A673 (cell line): ENCODE measurements at regions not wholly inside any gene's neighbourhood (a gene's known extent, or its start where the extent isn't known, plus 50 kb on each side); places are given as distances from the start of the nearest gene placed in this dataset.

Experiments
- EZH2 ChIP-seq: fragments of 200-600 bp; sonication (generic); IDR thresholded peaks from 2 replicates; pipeline ENCODE4 v1.6.1; 2017; ENCODE audit warnings: borderline replicate concordance, low read depth, mild to moderate bottlenecking, mixed read lengths, antibody characterized with exemption, low read length; ENCODE audit not compliant: poor library complexity, severe bottlenecking
- TF ChIP-seq, protein P1 (sequence below): fragments of 300-800, 200-600 bp; sonication (generic); conservative IDR thresholded peaks from 2 replicates; pipeline ENCODE4 v1.5.1; 2017; ENCODE audit warnings: low read depth, mild to moderate bottlenecking, antibody characterized with exemption, low read length, moderate library complexity, mixed read lengths

DNA sequence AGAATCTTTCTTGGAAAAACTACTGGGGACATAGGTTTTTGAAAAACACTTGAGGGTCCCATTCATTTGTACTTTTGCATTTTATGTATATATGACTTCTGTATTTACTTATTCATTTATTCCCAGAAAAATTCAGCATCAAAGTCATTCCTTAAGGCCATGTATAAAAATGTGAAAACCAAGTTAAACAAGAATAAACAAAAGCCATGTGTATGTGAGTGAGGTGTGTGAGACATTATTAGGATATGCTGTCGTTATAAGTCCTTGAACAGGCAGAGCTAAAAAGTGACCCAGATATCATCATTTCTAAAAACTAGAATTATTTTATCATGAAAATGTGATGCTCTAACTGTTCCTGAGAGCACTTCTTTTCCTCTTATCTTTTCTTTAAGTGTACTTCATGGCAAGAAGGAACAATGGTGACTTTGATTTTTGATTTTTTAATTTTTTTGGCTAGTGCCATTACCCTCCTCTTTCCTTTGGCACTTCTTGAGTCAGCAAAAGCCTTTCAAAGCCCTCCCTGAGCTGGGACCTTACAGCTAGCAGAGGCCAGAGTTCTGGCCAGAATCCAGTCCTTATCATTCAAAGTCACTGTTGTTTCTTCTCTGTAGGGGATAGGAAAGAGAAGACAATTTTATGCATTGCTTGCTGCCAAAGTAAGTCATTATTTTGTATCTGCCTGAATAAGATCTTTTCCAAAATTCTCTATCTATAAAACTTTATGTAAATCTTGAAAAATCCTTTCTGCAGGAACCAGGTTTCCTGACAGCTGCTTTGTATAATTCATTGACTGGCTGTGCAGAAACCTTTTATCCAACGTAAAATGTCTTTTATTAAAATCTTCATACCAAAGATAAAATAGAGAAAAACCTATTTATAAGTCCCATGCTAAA is 419.7 kb upstream of the PRICKLE1 start:
- TF ChIP-seq, protein P1, sequence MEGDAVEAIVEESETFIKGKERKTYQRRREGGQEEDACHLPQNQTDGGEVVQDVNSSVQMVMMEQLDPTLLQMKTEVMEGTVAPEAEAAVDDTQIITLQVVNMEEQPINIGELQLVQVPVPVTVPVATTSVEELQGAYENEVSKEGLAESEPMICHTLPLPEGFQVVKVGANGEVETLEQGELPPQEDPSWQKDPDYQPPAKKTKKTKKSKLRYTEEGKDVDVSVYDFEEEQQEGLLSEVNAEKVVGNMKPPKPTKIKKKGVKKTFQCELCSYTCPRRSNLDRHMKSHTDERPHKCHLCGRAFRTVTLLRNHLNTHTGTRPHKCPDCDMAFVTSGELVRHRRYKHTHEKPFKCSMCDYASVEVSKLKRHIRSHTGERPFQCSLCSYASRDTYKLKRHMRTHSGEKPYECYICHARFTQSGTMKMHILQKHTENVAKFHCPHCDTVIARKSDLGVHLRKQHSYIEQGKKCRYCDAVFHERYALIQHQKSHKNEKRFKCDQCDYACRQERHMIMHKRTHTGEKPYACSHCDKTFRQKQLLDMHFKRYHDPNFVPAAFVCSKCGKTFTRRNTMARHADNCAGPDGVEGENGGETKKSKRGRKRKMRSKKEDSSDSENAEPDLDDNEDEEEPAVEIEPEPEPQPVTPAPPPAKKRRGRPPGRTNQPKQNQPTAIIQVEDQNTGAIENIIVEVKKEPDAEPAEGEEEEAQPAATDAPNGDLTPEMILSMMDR, result no peak
- no peak for TF ChIP-seq EZH2
